Renal cortex interstitium (tissue), 11 donors: ENCODE measurements at regions not wholly inside any gene's neighbourhood (a gene's known extent, or its start where the extent isn't known, plus 50 kb on each side); places are given as distances from the start of the nearest gene placed in this dataset.
"Not testable (repeated sequence)": the region's sequence is repeated elsewhere in the genome, so short reads cannot be mapped to it uniquely, and the experiment has no call there.

Source experiments
- DNase-seq, 11 donors: peaks; one replicate each; pipeline ENCODE4 v3.0.0-alpha.2; 2013; ENCODE audit warnings: low read depth in 9 of 11, low spot score in 4 of 11; ENCODE audit errors: extremely low read depth in 1 of 11

DNA sequence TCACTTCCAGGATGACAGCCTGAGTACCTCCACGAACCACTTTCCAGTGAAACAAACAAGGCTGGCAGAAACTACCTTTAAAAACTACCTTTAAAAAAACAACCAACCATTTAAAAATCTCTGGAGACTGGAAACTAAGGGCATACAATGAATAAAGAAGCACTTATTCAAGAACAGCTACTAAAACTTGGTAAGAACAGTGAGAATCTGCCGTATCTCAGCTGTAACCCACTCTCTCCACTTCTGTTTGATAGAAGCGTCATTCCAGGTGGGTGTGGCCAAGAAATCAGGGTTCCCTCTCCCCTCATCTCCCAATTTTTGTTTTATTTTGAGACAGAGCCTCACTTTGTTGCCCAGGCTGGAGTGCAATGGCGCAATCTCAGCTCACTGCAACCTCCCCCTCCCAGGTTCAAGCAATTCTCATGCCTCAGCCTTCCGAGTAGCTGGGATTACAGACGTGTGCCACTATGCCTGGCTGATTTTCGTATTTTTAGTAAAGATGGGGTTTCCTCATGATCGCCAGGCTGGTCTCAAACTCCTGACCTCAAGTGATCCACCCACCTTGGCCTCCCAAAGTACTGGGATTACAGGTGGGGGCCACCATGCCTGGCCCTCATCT, 158.8 kb upstream of the CHST15 start:
- DNase-seq, result no peak

DNA sequence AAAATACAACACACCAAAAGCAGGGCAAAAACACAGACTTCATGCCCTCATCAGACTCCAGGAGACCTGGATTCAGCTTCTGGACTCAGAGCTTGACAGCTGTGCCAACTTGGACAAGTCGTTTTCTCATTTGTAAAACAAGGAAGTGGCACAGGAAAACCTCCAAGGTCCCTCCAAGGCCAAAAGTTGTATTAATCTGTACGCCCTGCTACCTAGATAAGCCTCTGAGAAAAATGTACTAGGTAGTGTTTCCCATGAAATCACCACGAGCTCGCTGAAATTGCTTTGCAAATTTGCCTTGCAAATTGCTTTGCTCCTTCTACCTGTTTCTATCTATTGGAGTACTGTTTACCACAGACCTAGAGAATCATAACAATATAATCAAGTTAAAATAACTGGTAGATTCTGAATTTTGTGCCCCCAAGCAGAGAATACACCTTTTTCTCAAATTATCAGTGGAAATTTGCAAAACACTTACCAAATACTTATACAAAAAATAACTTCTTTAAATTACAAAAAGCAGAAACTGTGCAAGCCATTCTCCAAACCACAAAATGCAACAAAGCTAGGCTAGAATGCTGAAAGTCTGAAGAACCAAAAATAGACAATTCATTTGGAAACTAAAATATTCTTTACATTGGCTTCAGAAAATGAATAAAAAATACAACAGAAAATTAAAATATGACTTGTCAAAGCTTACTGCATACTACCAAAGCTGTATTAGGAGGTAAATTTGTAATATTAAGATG, 158.1 kb upstream of the CHST15 start:
- no peak for DNase-seq

GRCh38 chr10:124250506-124250905, 157.1 kb upstream of the CHST15 start:
- no peak for DNase-seq

DNA sequence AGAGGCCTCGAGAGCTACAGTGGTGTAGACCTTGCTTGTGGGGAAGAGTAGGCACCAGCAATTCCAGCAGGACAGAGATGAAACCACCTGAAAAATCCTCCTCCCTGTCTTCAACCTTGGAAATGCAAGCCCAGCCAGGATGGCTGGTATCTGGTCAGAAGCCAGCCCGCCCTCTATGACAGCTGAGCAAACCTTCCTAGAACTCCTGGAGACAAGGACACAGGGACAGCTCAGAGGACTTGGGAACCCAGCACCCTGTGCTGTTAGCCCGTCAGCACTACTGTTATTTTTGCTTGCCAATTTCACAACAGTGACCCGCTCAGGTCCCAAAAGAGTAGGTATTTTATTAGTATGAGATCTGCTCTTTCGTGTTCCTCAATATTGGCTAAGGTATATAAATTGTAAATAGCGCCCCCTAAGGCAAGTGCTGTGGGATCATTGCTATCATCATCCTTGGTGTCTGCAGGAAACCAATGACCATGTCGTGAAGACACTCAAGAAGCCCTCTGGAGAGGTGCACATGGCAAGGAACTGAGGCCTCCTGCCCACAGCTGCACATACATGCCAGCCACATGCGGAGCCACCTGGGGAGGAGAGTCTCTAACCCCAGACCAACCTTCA, 156.5 kb upstream of the CHST15 start:
- DNase-seq, result no peak

- no peak for DNase-seq
Measured at GRCh38 chr10:124249196-124249595, 155.8 kb upstream of the CHST15 start.

DNA sequence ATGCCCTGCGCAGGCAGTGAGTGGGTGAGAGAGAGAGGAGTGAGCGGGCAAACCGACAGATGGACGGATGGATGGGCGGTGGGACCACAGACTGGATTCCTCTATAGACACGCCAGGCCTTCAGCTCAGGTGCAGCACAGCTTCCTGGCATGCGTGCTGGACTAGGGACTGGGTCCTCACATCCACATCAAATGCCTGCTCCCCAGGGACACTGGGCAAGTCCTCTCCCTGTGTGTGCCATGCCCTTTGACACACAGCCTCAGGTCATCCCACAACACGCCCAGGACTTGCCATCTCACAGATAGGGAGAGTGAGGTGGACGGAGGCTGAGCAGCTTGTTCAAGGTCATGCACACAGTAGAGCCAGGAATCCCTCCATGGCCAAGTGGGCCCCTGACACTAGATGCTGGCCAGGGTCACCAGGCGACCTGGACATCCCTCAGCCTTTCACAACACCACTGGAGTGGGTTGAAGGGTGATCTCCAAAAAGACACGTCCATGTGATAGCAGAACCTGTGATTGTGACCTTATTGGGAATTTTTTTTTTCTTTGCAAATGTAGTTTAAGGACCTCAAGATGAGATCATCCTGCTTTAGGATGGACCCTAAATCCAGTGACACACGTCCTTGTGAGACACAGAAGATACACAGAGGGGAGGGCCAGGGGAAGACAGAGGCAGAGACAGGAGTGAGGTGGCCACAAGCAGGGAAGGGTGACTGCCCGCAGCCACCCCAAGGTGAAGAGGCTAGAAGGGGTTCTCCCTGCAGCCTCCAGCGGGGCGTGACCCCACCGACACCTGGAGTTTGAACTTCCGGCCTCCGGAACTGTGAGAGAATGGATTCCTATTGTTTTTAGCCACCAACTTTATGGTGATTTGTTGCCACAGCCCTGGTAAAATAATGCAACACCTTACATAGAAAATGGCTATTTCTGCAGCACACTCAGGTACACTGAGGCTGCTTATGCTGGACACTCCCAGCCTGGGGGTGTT, 155.0 kb upstream of the CHST15 start:
- no peak for DNase-seq

GRCh38 chr10:124245806-124246440, 152.5 kb upstream of the CHST15 start:
- no peak for DNase-seq

DNA sequence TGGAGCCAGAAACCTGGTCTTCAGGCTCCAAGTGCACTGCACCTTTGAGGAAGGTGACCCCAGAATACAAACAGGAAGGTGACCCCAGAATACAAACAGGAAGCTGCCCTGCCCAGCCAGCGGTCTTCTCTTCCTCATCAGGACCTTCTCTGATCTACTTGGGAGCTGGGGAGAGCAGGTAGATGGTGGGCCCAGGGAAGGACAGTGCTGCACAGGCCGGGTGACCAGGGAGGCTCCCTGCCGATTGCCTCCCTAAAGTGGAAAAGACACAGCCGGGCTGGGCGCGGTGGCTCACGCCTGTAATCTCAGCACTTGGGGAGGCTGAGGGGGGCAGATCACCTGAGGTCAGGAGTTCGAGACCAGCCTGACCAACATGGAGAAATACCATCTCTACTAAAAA, 151.8 kb upstream of the CHST15 start:
- no peak for DNase-seq

DNA sequence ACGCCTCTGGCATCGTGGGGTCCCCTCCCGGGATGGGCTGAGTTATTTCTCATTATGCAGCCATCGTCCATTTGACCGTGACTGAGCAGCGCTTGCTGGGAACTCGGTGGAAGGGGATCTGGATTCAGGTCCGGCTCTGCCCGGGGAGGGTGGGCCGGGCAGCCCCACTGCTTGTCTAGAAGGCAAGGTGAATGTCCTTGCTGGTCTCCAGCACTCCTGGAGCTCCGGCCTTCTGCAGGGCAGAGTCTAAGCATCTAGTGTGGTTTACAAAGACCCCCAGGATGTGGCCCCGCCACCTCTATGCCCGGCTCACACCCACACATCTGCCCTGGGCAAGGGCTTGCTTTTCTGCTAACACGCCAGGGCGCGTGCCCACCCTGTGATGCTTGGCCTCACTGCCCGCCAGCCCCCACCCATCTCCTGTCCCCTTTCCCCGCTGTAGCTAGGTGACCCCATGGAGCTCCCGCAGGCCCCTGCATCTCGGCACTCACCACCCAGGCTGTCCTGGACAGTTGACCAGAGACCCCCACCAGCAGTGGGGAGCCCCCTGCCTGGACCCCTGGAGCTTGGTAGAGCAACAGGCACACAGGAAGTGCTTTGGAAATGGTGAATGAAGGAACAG, 151.0 kb upstream of the CHST15 start:
- no peak for DNase-seq

DNA sequence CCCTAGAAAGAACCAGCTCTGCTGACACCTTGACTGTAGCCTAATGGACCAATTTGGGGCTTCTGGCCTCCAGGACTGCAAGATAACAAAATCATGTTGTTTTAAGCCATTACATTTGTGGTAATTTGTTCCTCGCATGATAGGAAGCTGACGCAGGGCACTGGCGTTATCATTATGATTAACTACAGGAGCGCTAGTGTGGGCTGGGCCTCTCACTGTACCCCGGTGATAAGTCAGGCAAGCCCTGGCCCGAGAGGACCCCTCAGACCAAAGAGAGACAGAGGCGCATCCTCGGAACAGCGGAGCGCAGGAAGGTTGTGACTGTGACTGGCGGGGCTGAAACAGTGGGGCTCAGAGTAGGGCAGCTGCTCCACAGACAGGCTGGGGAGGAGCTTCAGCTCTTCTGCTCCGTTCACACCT, 150.3 kb upstream of the CHST15 start:
- no peak for DNase-seq

GRCh38 chr10:124242791-124243190, 149.4 kb upstream of the CHST15 start:
- no peak for DNase-seq

GRCh38 chr10:124242365-124242764, 149.0 kb upstream of the CHST15 start:
- no peak for DNase-seq

GRCh38 chr10:124241510-124241909, 148.1 kb upstream of the CHST15 start:
- DNase-seq, result not testable (repeated sequence)

DNA sequence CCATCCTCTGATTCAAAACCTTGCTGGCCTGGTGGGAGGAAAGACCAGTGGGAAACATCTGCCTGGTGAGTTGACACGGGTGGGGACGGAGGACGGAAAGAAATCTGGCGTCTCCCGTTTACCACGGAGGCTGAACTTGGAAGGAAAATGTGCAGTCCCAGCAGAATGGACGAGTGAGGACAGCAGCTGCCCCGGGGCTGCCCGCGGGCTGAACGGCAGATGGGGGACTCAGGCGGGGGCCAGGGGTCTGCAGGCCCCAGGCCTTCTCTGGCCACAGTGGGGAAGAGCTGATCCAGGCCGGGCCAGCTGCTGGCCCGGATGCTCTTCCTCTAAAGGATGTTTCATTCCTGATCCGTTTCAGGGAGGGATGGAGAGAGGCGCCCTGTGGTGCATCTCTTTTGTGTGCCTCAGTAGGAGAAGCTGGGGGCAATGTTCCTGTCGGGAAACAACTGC, 147.5 kb upstream of the CHST15 start:
- DNase-seq, result no peak

GRCh38 chr10:124239696-124240095, 146.3 kb upstream of the CHST15 start:
- no peak for DNase-seq

DNA sequence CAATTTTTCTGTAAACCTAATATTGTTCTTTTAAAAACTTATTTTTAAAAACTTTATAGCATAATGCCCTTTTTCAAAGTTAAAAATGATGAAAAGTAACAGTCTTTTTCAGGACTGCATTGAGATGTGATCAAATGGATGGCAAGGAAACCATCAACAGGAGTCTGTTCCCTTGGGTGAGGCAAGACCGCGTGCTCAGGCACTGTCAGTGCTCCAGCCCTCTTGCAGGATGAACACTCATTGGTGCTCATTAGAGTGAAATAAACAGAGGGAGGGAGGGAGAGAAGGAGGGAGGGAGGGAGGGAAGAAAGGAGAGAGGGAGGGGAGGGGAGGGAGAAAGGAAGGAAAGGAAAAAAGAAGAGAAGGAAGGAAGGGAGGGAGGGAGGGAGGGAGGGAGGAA, 145.7 kb upstream of the CHST15 start:
- DNase-seq, result no peak

GRCh38 chr10:124238367-124238766, 145.0 kb upstream of the CHST15 start:
- DNase-seq, result no peak

- no peak for DNase-seq
Measured at GRCh38 chr10:124237282-124237961, 144.0 kb upstream of the CHST15 start.
